ENCODE measurements at regions not wholly inside any gene's neighbourhood (a gene's known extent, or its start where the extent isn't known, plus 50 kb on each side); places are given as distances from the start of the nearest gene placed in this dataset.
"Not testable (repeated sequence)": the region's sequence is repeated elsewhere in the genome, so short reads cannot be mapped to it uniquely, and the experiment has no call there.

DNA sequence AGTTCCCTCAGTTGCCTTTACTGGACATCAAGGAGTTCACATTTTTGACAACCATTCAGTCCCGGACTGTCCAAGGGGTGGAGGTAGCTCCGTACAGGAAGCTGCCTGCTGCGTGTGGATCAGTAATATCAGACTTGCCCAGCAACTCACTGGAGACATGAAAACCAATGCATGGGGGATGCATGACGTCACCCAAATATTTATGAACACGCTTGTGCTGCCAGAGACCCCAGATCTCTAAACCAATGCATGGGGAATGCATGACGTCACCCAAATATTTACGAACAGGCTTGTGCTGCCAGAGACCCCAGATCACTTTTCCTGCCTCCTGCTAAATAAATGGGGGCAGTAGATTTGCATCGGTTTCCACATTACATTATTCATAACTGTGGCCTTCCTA lies 2137.4 kb upstream of the DEFB115 start:
- not testable (repeated sequence) for DNase-seq

DNA sequence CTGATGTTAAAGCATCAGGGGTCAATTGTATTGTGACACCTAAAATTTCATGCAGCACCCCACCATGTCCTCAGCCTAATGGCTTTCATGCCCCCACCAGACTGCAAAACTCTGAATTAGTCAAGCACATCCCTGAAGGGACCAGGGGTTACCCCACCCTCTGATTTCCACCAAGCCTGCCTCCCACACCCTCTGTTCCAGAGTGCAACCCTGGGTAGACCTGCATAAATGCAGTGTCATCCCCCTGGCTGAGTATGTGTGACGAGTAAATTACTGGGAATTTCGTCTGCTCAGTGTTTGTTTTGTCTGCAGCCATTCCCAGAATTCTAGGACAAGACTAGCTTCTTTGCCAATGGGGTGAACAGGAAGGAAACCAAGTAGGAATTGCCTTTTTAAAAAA lies 2136.9 kb upstream of the DEFB115 start:
- not testable (repeated sequence) for DNase-seq

DNA sequence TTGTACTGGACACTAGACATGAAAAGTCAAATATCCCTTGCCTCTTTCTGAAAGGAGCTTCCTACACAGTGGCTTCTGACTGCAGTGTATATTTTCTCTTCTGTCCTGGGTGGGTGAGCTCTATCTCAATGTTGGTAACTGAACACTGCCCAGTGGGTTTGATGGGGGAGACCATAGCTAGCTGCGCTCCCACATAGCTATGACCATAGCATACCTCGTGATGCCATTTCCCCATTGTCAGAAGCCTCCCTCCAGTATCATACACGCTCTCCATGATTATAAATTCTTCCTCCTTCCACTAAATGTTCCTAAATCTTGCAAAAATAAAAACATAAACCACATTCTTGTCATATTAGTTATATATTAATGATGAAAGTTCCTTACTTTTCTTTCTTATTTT lies 2134.7 kb upstream of the DEFB115 start:
- not testable (repeated sequence) for DNase-seq

DNA sequence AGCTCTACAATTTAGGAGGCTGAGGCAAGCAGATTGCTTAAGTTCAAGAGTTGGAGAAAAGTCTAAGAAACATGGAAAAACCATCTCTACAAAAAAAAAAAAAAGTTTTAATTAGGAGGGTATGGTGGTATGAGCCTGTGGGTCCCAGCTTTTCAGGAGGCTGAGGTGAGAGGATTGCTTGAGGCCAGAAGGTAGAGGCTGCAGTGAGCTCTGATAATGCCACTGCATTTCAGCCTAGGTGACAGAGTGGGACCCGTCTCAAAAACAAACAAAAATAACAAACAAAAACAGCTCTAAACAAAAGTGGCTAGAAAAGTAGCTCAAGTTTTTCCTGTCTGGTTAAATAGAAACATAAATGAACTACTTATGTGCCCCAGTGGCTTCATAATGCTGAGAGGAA lies 2133.6 kb upstream of the DEFB115 start:
- no peak for DNase-seq
